ENCODE measurements at regions not wholly inside any gene's neighbourhood (a gene's known extent, or its start where the extent isn't known, plus 50 kb on each side); places are given as distances from the start of the nearest gene placed in this dataset.

- Histone ChIP-seq H2AFZ (ENCODE audit: insufficient read depth, low read depth, low read length, poor library complexity, severe bottlenecking) (no peak overlapping the region), H3K4me3 (replicated peaks in 1 of 3; ENCODE audit: low read depth in 2 of 3, low read length in 3 of 3) (no peak overlapping the region), H3K79me2 (ENCODE audit: insufficient read depth, low read length) (no peaks in the 10 kb centered on the region), H3K9ac (ENCODE audit: insufficient read depth, low read length, poor library complexity, severe bottlenecking) (no peak overlapping the region), H3K4me1 (ENCODE audit: control insufficient read depth in 1 of 2, insufficient read depth in 2 of 2, low read length in 2 of 2) (no peaks in the 10 kb centered on the region), H3K27ac (ENCODE audit: low read depth in 1 of 2, low read length in 2 of 2) (no peak overlapping the region), H3K9me3 (replicated peaks in 1 of 2; ENCODE audit: control insufficient read depth in 1 of 2, insufficient read depth in 1 of 2, low read length in 2 of 2) (no peaks in the 10 kb centered on the region), H3K4me2 (replicated peaks; ENCODE audit: extremely low read depth, low read length, poor library complexity, severe bottlenecking) (no peak overlapping the region), H3K27me3 (ENCODE audit: control insufficient read depth in 2 of 2, insufficient read depth in 2 of 2, low read length in 2 of 2) (no peaks in the 10 kb centered on the region), H3K36me3 (replicated peaks in 1 of 2; ENCODE audit: control insufficient read depth in 1 of 2, insufficient read depth in 2 of 2, low read length in 2 of 2) (no peaks in the 10 kb centered on the region), H4K20me1 (ENCODE audit: insufficient read depth, low read length) (no peaks in the 10 kb centered on the region)
- no peak for DNase-seq
- H3K27ac Mint-ChIP-seq: no peak overlapping the region
- intact Hi-C loops (cut with micrococcal nuclease): no loop called here
- no peak for TF ChIP-seq CTCF (IDR thresholded peaks at IDR 0.05)
- H3K4me3 Mint-ChIP-seq: no peak overlapping the region
- no peaks in the 10 kb centered on the region for H3K27me3 Mint-ChIP-seq (ENCODE audit: low read depth in 3 of 3)
- peaks cover 0 to 4% (median 2%) of the 10 kb centered on the region in 7 donors for H3K9me3 Mint-ChIP-seq
- H3K36me3 Mint-ChIP-seq: no peaks in the 10 kb centered on the region
- H3K4me1 Mint-ChIP-seq: no peaks in the 10 kb centered on the region
Measured at GRCh38 chr4:163738521-163738920, 244.0 kb downstream of the TMA16 start.

- no peak overlapping the region for H3K27ac Mint-ChIP-seq
- H3K9me3 ChIP-seq (replicated peaks in 1 of 2; ENCODE audit: control insufficient read depth in 1 of 2, insufficient read depth in 1 of 2, low read length in 2 of 2): no peaks in the 10 kb centered on the region
- DNase-seq: no peak
- no peak for TF ChIP-seq CTCF (IDR thresholded peaks at IDR 0.05)
- H3K4me2 ChIP-seq (replicated peaks; ENCODE audit: extremely low read depth, low read length, poor library complexity, severe bottlenecking): no peak overlapping the region
- H3K36me3 Mint-ChIP-seq: no peaks in the 10 kb centered on the region
- H3K9me3 Mint-ChIP-seq: peaks cover 0 to 7% (median 2%) of the 10 kb centered on the region in 7 donors
- no peaks in the 10 kb centered on the region for H4K20me1 ChIP-seq (ENCODE audit: insufficient read depth, low read length)
- WGBS (ENCODE audit: insufficient coverage): 20% methylated on average over 1 of the region's 4 CpGs
- H3K27ac ChIP-seq (ENCODE audit: low read depth in 1 of 2, low read length in 2 of 2): no peak overlapping the region
- no peaks in the 10 kb centered on the region for H3K27me3 ChIP-seq (ENCODE audit: control insufficient read depth in 2 of 2, insufficient read depth in 2 of 2, low read length in 2 of 2)
- peaks cover 0 to 5% (median 0%) of the 10 kb centered on the region in 3 donors for H3K27me3 Mint-ChIP-seq (ENCODE audit: low read depth in 3 of 3)
- H3K4me3 Mint-ChIP-seq: peak overlapping the region in 1 of 2 donors; percentile 33
- peaks cover 7% of the 10 kb centered on the region for H3K4me1 Mint-ChIP-seq
- no peaks in the 10 kb centered on the region for H3K79me2 ChIP-seq (ENCODE audit: insufficient read depth, low read length)
- H3K36me3 ChIP-seq (replicated peaks in 1 of 2; ENCODE audit: control insufficient read depth in 1 of 2, insufficient read depth in 2 of 2, low read length in 2 of 2): no peaks in the 10 kb centered on the region
- intact Hi-C loops (cut with micrococcal nuclease): no loop called here
- no peak overlapping the region for H3K9ac ChIP-seq (ENCODE audit: insufficient read depth, low read length, poor library complexity, severe bottlenecking)
- no peak overlapping the region for H2AFZ ChIP-seq (ENCODE audit: insufficient read depth, low read depth, low read length, poor library complexity, severe bottlenecking)
- peaks cover 0 to 3% of the 10 kb centered on the region in 2 donors for H3K4me1 ChIP-seq (ENCODE audit: control insufficient read depth in 1 of 2, insufficient read depth in 2 of 2, low read length in 2 of 2)
- no peak overlapping the region for H3K4me3 ChIP-seq (replicated peaks in 1 of 3; ENCODE audit: low read depth in 2 of 3, low read length in 3 of 3)
Measured at GRCh38 chr4:163744861-163745260, 250.4 kb downstream of the TMA16 start.

Measured in CD14-positive monocyte (primary cell).